ENCODE measurements at regions not wholly inside any gene's neighbourhood (a gene's known extent, or its start where the extent isn't known, plus 50 kb on each side); places are given as distances from the start of the nearest gene placed in this dataset.

DNA sequence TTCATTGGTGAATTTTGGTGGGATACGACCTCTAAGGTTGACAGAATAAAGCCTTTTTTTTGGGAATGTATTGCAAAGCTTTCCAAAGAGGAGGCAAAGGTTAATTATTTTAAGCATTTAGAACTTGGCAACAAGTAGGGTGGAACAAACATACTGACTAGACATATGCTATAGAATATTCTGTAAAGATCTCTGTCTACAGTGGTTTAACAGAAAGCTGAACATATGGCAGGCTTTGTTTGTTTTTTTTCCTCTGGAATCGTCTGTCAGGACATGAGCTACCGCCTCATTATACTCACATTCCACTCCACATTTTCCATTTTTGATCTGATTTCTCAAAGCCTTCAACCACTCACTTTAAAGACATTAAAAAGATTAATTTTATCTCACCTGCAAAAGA lies 153.4 kb upstream of the PELI2 start:
- H3K4me3 ChIP-seq (ENCODE audit: low read depth, low read length), result no peak overlapping the region
- CTCF ChIA-PET, result interaction anchor here (0.6 kb wide), 1 partner anchor 232 kb away, joined by 3 read pairs; no protein-coding TSS in a partner anchor
- POLR2A ChIA-PET, result no interaction called here
- no peaks in the 10 kb centered on the region for H3K9me3 ChIP-seq (ENCODE audit: control insufficient read depth, insufficient read depth, low read length)
- H3K27me3 ChIP-seq (ENCODE audit: control insufficient read depth, insufficient read depth, low read length), result peaks cover 5% of the 10 kb centered on the region
- DNase-seq (ENCODE audit: low read depth, low spot score), result no peak
- no peak overlapping the region for H3K27ac ChIP-seq (ENCODE audit: low read depth, low read length)
- TF ChIP-seq CTCF (IDR thresholded peaks at IDR 0.05; ENCODE audit: low read depth, low read length), result no peak

GRCh38 chr14:55965851-55966250 lies 152.4 kb upstream of the PELI2 start:
- Histone ChIP-seq H3K27me3 (ENCODE audit: control insufficient read depth, insufficient read depth, low read length) (peaks cover 5% of the 10 kb centered on the region), H3K9me3 (ENCODE audit: control insufficient read depth, insufficient read depth, low read length) (no peaks in the 10 kb centered on the region), H3K4me3 (ENCODE audit: low read depth, low read length) (no peak overlapping the region), H3K27ac (ENCODE audit: low read depth, low read length) (no peak overlapping the region)
- ChIA-PET POLR2A (no interaction called here), CTCF (interaction anchor here (0.8 kb wide), 1 partner anchor 374 kb away, joined by 4 read pairs; no protein-coding TSS in a partner anchor)
- no peak for DNase-seq (ENCODE audit: low read depth, low spot score)
- no peak for TF ChIP-seq CTCF (IDR thresholded peaks at IDR 0.05; ENCODE audit: low read depth, low read length)

- POLR2A ChIA-PET, result no interaction called here
- no peaks in the 10 kb centered on the region for H3K27me3 ChIP-seq (ENCODE audit: control insufficient read depth, insufficient read depth, low read length)
- no peak overlapping the region for H3K27ac ChIP-seq (ENCODE audit: low read depth, low read length)
- no peaks in the 10 kb centered on the region for H3K9me3 ChIP-seq (ENCODE audit: control insufficient read depth, insufficient read depth, low read length)
- H3K4me3 ChIP-seq (ENCODE audit: low read depth, low read length), result no peak overlapping the region
- no peak for TF ChIP-seq CTCF (IDR thresholded peaks at IDR 0.05; ENCODE audit: low read depth, low read length)
- CTCF ChIA-PET, result no interaction called here
- DNase-seq (ENCODE audit: low read depth, low spot score), result no peak
Observed at GRCh38 chr14:55968741-55969140, 149.5 kb upstream of the PELI2 start.

- ChIA-PET POLR2A (no interaction called here), CTCF (no interaction called here)
- H3K27me3 ChIP-seq (ENCODE audit: control insufficient read depth, insufficient read depth, low read length), result no peaks in the 10 kb centered on the region
- no peak for DNase-seq (ENCODE audit: low read depth, low spot score)
- no peak overlapping the region for H3K27ac ChIP-seq (ENCODE audit: low read depth, low read length)
- H3K9me3 ChIP-seq (ENCODE audit: control insufficient read depth, insufficient read depth, low read length), result no peaks in the 10 kb centered on the region
- H3K4me3 ChIP-seq (ENCODE audit: low read depth, low read length), result no peak overlapping the region
- TF ChIP-seq CTCF (IDR thresholded peaks at IDR 0.05; ENCODE audit: low read depth, low read length), result no peak
Observed at GRCh38 chr14:55973285-55973800, 144.9 kb upstream of the PELI2 start.

DNA sequence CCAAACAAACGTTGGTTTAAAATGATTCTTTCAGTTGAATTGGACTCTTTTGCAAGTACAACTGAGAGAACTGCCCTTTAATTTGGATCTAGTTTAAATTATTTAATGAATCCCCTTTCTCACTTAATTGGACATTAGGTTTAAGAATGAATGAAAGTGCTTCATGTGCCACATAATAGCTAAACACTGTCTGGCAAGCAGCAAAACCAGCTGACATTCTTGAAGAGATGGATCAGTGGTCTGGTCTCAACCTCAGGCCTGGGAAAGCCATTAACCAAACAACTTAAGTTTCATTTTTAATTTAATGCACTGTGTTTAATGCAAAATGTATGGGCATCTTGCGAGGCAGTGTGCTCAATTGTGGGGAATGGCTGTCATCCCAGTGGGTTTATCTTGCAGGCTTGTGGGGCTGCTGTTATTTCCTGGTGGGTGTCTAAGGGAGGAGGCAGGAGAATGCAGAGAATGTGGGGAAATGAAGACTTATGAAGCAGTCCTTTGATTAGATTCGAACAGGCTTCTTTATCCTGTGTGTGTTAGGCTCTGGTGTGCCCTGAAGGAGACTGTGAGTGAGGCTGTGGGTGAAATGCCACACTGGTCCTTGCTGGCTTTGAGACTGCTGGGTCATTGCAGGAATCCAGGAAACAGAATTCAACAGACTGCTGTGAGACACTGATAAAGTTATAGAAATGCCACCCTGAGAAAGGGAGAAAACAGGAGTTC lies 144.1 kb upstream of the PELI2 start:
- TF ChIP-seq CTCF (IDR thresholded peaks at IDR 0.05; ENCODE audit: low read depth, low read length), result no peak
- ChIA-PET CTCF (no interaction called here), POLR2A (no interaction called here)
- no peak for DNase-seq (ENCODE audit: low read depth, low spot score)
- no peaks in the 10 kb centered on the region for H3K27me3 ChIP-seq (ENCODE audit: control insufficient read depth, insufficient read depth, low read length)
- H3K9me3 ChIP-seq (ENCODE audit: control insufficient read depth, insufficient read depth, low read length), result no peaks in the 10 kb centered on the region
- no peak overlapping the region for H3K4me3 ChIP-seq (ENCODE audit: low read depth, low read length)
- H3K27ac ChIP-seq (ENCODE audit: low read depth, low read length), result no peak overlapping the region

Data from AG04450 (cell line).